OCI-LY3 (cell line): ENCODE measurements at regions not wholly inside any gene's neighbourhood (a gene's known extent, or its start where the extent isn't known, plus 50 kb on each side); places are given as distances from the start of the nearest gene placed in this dataset.

Source experiments
- EZH2phosphoT487 ChIP-seq: fragments of 200-600 bp; shearing (Covaris generic); IDR thresholded peaks from 2 replicates; pipeline ENCODE4 v1.6.1; 2018; ENCODE audit warnings: antibody characterized with exemption, mixed run types, low read depth
- TF ChIP-seq, protein P1 (sequence below): fragments of 200-600, 300-600 bp; sonication (generic); IDR thresholded peaks from 2 replicates; pipeline ENCODE4 v1.5.1; 2014; ENCODE audit warnings: antibody characterized with exemption, low read length, low read depth

DNA sequence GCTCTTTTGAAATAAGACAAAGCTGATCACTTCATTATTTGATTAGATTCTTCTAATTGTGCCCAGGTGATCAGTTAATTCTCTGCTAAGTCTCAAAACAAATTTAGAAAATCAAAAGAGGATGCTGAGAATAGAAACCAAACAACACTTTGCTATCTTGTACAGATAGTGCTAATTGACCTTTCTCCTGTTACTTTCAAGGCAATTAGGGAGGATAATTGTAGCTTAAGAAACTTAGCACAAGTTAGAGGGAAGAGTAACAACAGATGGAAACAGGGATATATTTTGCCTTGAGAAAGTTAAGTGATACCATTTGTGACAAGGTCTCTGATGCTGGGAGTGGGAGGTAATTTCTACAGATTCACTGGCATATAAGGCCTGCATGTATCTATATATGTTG is 344.8 kb upstream of the GRM7 start:
- TF ChIP-seq, protein P1, sequence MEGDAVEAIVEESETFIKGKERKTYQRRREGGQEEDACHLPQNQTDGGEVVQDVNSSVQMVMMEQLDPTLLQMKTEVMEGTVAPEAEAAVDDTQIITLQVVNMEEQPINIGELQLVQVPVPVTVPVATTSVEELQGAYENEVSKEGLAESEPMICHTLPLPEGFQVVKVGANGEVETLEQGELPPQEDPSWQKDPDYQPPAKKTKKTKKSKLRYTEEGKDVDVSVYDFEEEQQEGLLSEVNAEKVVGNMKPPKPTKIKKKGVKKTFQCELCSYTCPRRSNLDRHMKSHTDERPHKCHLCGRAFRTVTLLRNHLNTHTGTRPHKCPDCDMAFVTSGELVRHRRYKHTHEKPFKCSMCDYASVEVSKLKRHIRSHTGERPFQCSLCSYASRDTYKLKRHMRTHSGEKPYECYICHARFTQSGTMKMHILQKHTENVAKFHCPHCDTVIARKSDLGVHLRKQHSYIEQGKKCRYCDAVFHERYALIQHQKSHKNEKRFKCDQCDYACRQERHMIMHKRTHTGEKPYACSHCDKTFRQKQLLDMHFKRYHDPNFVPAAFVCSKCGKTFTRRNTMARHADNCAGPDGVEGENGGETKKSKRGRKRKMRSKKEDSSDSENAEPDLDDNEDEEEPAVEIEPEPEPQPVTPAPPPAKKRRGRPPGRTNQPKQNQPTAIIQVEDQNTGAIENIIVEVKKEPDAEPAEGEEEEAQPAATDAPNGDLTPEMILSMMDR: no peak
- TF ChIP-seq EZH2phosphoT487: no peak
